Stimulated activated naive CD8-positive, alpha-beta T cell treated with anti-CD3 and anti-CD28 coated beads, Interleukin-15, amount 100 ng/mL, for 72 hours (primary cell): ENCODE measurements at regions not wholly inside any gene's neighbourhood (a gene's known extent, or its start where the extent isn't known, plus 50 kb on each side); places are given as distances from the start of the nearest gene placed in this dataset.

Experiments
- ATAC-seq: fragments of 150-1000 bp; cut with Tn5 transposase; 2 replicates; pipeline ENCODE4 v1.10.0; 2021; ENCODE audit warnings: mild to moderate bottlenecking, moderate library complexity
- DNase-seq, 2 donors: peaks; one replicate each; pipeline ENCODE4 v3.0.0; 2021 to 2022
- H3K27ac Mint-ChIP-seq, 2 donors: one replicate each; pipeline ENCODE4 v1.8.0; 2022; ENCODE audit warnings: mild to moderate bottlenecking in 2 of 2, mixed read lengths in 2 of 2, moderate library complexity in 2 of 2
- H3K27me3 Mint-ChIP-seq: one replicate; pipeline ENCODE4 v1.8.0; 2022; ENCODE audit warnings: mixed read lengths
- H3K4me1 Mint-ChIP-seq: one replicate; pipeline ENCODE4 v1.8.0; 2022; ENCODE audit warnings: mild to moderate bottlenecking, mixed read lengths
- H3K4me3 Mint-ChIP-seq, 2 donors: one replicate each; pipeline ENCODE4 v1.8.0; 2022; ENCODE audit warnings: mild to moderate bottlenecking in 2 of 2, mixed read lengths in 2 of 2, moderate library complexity in 1 of 2
- H3K9me3 Mint-ChIP-seq, 2 donors: one replicate each; pipeline ENCODE4 v1.8.0; 2022; ENCODE audit warnings: mixed read lengths in 2 of 2

GRCh38 chr20:40603057-40603651 lies 85.9 kb downstream of the MAFB start:
- Mint-ChIP-seq H3K9me3 (peaks cover 5 to 7% of the 10 kb centered on the region in 2 donors), H3K4me1 (no peaks in the 10 kb centered on the region), H3K27me3 (peaks cover 13% of the 10 kb centered on the region), H3K27ac (peak overlapping the region in 1 of 2 donors; percentile 64), H3K4me3 (no peak overlapping the region)
- DNase-seq: no peak
- no peak for ATAC-seq

- Mint-ChIP-seq H3K27me3 (peaks cover 6% of the 10 kb centered on the region), H3K9me3 (peaks cover 5 to 7% of the 10 kb centered on the region in 2 donors), H3K4me3 (no peak overlapping the region), H3K27ac (no peak overlapping the region), H3K4me1 (no peaks in the 10 kb centered on the region)
- ATAC-seq (no peak), DNase-seq (no peak)
These were observed 86.7 kb downstream of the MAFB start for GRCh38 chr20:40602381-40602780.

GRCh38 chr20:40600441-40601219 lies 88.4 kb downstream of the MAFB start:
- no peak for ATAC-seq
- Mint-ChIP-seq H3K4me1 (no peaks in the 10 kb centered on the region), H3K27ac (no peak overlapping the region), H3K27me3 (peaks cover 11% of the 10 kb centered on the region), H3K4me3 (no peak overlapping the region), H3K9me3 (peaks cover 5 to 7% of the 10 kb centered on the region in 2 donors)
- DNase-seq: no peak

GRCh38 chr20:40599987-40600386 lies 89.0 kb downstream of the MAFB start:
- DNase-seq: no peak
- ATAC-seq: no peak
- H3K4me1 Mint-ChIP-seq: no peaks in the 10 kb centered on the region
- H3K9me3 Mint-ChIP-seq: peaks cover 7 to 8% of the 10 kb centered on the region in 2 donors
- no peak overlapping the region for H3K27ac Mint-ChIP-seq
- H3K4me3 Mint-ChIP-seq: no peak overlapping the region
- H3K27me3 Mint-ChIP-seq: peaks cover 17% of the 10 kb centered on the region

GRCh38 chr20:40592941-40593340 lies 96.1 kb downstream of the MAFB start:
- Mint-ChIP-seq H3K4me1 (no peaks in the 10 kb centered on the region), H3K27me3 (peaks cover 45% of the 10 kb centered on the region), H3K27ac (no peak overlapping the region), H3K4me3 (no peak overlapping the region), H3K9me3 (peaks cover 0 to 5% of the 10 kb centered on the region in 2 donors)
- DNase-seq (no peak), ATAC-seq (no peak)

GRCh38 chr20:40591536-40591935 lies 97.5 kb downstream of the MAFB start:
- no peak for DNase-seq

GRCh38 chr20:40591119-40591518 lies 97.9 kb downstream of the MAFB start:
- DNase-seq: no peak
- H3K27ac Mint-ChIP-seq: no peak overlapping the region
- H3K9me3 Mint-ChIP-seq: peaks cover 0 to 5% of the 10 kb centered on the region in 2 donors
- H3K4me1 Mint-ChIP-seq: no peaks in the 10 kb centered on the region
- no peak for ATAC-seq
- peaks cover 36% of the 10 kb centered on the region for H3K27me3 Mint-ChIP-seq
- H3K4me3 Mint-ChIP-seq: no peak overlapping the region

More at GRCh38 chr20:40591536-40591935, 97.5 kb downstream of the MAFB start:
- no peak for ATAC-seq
- Mint-ChIP-seq H3K4me3 (no peak overlapping the region), H3K9me3 (peaks cover 0 to 5% of the 10 kb centered on the region in 2 donors), H3K4me1 (no peaks in the 10 kb centered on the region), H3K27me3 (peaks cover 40% of the 10 kb centered on the region), H3K27ac (no peak overlapping the region)

- no peak for DNase-seq
- Mint-ChIP-seq H3K27ac (no peak overlapping the region), H3K27me3 (peaks cover 26% of the 10 kb centered on the region), H3K9me3 (no peaks in the 10 kb centered on the region), H3K4me1 (no peaks in the 10 kb centered on the region), H3K4me3 (no peak overlapping the region)
- ATAC-seq: no peak
These were observed 99.5 kb downstream of the MAFB start for GRCh38 chr20:40589581-40589980.

GRCh38 chr20:40588891-40589290 lies 100.1 kb downstream of the MAFB start:
- no peaks in the 10 kb centered on the region for H3K4me1 Mint-ChIP-seq
- DNase-seq (no peak), ATAC-seq (no peak)
- peak overlapping the region in 1 of 2 donors; percentile 4 for H3K27ac Mint-ChIP-seq
- peaks cover 26% of the 10 kb centered on the region for H3K27me3 Mint-ChIP-seq
- H3K4me3 Mint-ChIP-seq: no peak overlapping the region
- no peaks in the 10 kb centered on the region for H3K9me3 Mint-ChIP-seq

GRCh38 chr20:40587038-40587437 lies 102.0 kb downstream of the MAFB start:
- Mint-ChIP-seq H3K4me3 (no peak overlapping the region), H3K9me3 (no peaks in the 10 kb centered on the region), H3K27me3 (peaks cover 15% of the 10 kb centered on the region), H3K27ac (peak overlapping the region in 1 of 2 donors; percentile 11), H3K4me1 (no peaks in the 10 kb centered on the region)
- no peak for DNase-seq
- ATAC-seq: no peak

- H3K27me3 Mint-ChIP-seq: peaks cover 7% of the 10 kb centered on the region
- no peaks in the 10 kb centered on the region for H3K4me1 Mint-ChIP-seq
- H3K4me3 Mint-ChIP-seq: no peak overlapping the region
- DNase-seq (no peak), ATAC-seq (no peak)
- no peak overlapping the region for H3K27ac Mint-ChIP-seq
- H3K9me3 Mint-ChIP-seq: no peaks in the 10 kb centered on the region
These were observed 104.8 kb downstream of the MAFB start for GRCh38 chr20:40584130-40584809.

GRCh38 chr20:40583636-40584035 lies 105.4 kb downstream of the MAFB start:
- Mint-ChIP-seq H3K9me3 (no peaks in the 10 kb centered on the region), H3K4me1 (no peaks in the 10 kb centered on the region), H3K27me3 (peaks cover 2% of the 10 kb centered on the region), H3K27ac (no peak overlapping the region), H3K4me3 (no peak overlapping the region)
- ATAC-seq (no peak), DNase-seq (no peak)

- H3K27me3 Mint-ChIP-seq: no peaks in the 10 kb centered on the region
- H3K27ac Mint-ChIP-seq: no peak overlapping the region
- no peak overlapping the region for H3K4me3 Mint-ChIP-seq
- no peaks in the 10 kb centered on the region for H3K9me3 Mint-ChIP-seq
- ATAC-seq (no peak), DNase-seq (no peak)
- no peaks in the 10 kb centered on the region for H3K4me1 Mint-ChIP-seq
These were observed 105.8 kb downstream of the MAFB start for GRCh38 chr20:40583205-40583604.

- Mint-ChIP-seq H3K9me3 (no peaks in the 10 kb centered on the region), H3K27me3 (no peaks in the 10 kb centered on the region)
- no peak for DNase-seq
These were observed 106.5 kb downstream of the MAFB start for GRCh38 chr20:40582531-40582930.

GRCh38 chr20:40579701-40580100 lies 109.3 kb downstream of the MAFB start:
- no peaks in the 10 kb centered on the region for H3K27me3 Mint-ChIP-seq
- H3K4me3 Mint-ChIP-seq: no peak overlapping the region
- H3K4me1 Mint-ChIP-seq: no peaks in the 10 kb centered on the region
- no peaks in the 10 kb centered on the region for H3K9me3 Mint-ChIP-seq
- ATAC-seq (no peak), DNase-seq (no peak)
- no peak overlapping the region for H3K27ac Mint-ChIP-seq

More at GRCh38 chr20:40582531-40582930, 106.5 kb downstream of the MAFB start:
- no peak overlapping the region for H3K27ac Mint-ChIP-seq
- no peak for ATAC-seq
- no peak overlapping the region for H3K4me3 Mint-ChIP-seq
- no peaks in the 10 kb centered on the region for H3K4me1 Mint-ChIP-seq

GRCh38 chr20:40578961-40579360 lies 110.1 kb downstream of the MAFB start:
- no peaks in the 10 kb centered on the region for H3K9me3 Mint-ChIP-seq
- H3K27ac Mint-ChIP-seq: no peak overlapping the region
- no peak overlapping the region for H3K4me3 Mint-ChIP-seq
- ATAC-seq: no peak
- no peaks in the 10 kb centered on the region for H3K27me3 Mint-ChIP-seq
- H3K4me1 Mint-ChIP-seq: no peaks in the 10 kb centered on the region
- no peak for DNase-seq
